ENCODE measurements at regions not wholly inside any gene's neighbourhood (a gene's known extent, or its start where the extent isn't known, plus 50 kb on each side); places are given as distances from the start of the nearest gene placed in this dataset.

GRCh38 chr4:132767901-132768300 lies 381.2 kb upstream of the PCDH10 start:
- H3K9ac ChIP-seq (ENCODE audit: insufficient read depth in 1 of 2, low read length in 2 of 2), result no peak overlapping the region
- no peaks in the 10 kb centered on the region for H3K9me3 ChIP-seq (ENCODE audit: control insufficient read depth in 4 of 4, insufficient read depth in 3 of 4, low read length in 3 of 4)
- 77 to 89% methylated on average over 1 of the region's 1 CpG for WGBS, 2 donors
- no peaks in the 10 kb centered on the region for H3K4me1 ChIP-seq (ENCODE audit: control insufficient read depth in 5 of 5, insufficient read depth in 5 of 5, low read length in 5 of 5)
- no peak for ATAC-seq (ENCODE audit: insufficient read depth, low FRiP score)
- no peak overlapping the region for H3K4me3 ChIP-seq
- no peak overlapping the region for H3K27ac ChIP-seq (ENCODE audit: low read depth in 1 of 2, low read length in 1 of 2)
- H3K36me3 ChIP-seq (ENCODE audit: control insufficient read depth in 4 of 4, insufficient read depth in 4 of 4, low read length in 4 of 4), result no peaks in the 10 kb centered on the region
- DNase-seq, result no peak
- no peaks in the 10 kb centered on the region for H3K27me3 ChIP-seq (ENCODE audit: control insufficient read depth in 3 of 3, insufficient read depth in 3 of 3, low read length in 2 of 3)
- no peak for TF ChIP-seq CTCF (IDR thresholded peaks at IDR 0.05; ENCODE audit: control extremely low read depth, extremely low read depth)

- no peak for TF ChIP-seq CTCF (IDR thresholded peaks at IDR 0.05; ENCODE audit: control extremely low read depth, extremely low read depth)
- Histone ChIP-seq H3K9me3 (ENCODE audit: control insufficient read depth in 4 of 4, insufficient read depth in 3 of 4, low read length in 3 of 4) (no peaks in the 10 kb centered on the region), H3K36me3 (ENCODE audit: control insufficient read depth in 4 of 4, insufficient read depth in 4 of 4, low read length in 4 of 4) (no peaks in the 10 kb centered on the region), H3K4me1 (ENCODE audit: control insufficient read depth in 5 of 5, insufficient read depth in 5 of 5, low read length in 5 of 5) (no peaks in the 10 kb centered on the region), H3K4me3 (no peak overlapping the region), H3K27ac (ENCODE audit: low read depth in 1 of 2, low read length in 1 of 2) (no peak overlapping the region), H3K27me3 (ENCODE audit: control insufficient read depth in 3 of 3, insufficient read depth in 3 of 3, low read length in 2 of 3) (no peaks in the 10 kb centered on the region), H3K9ac (ENCODE audit: insufficient read depth in 1 of 2, low read length in 2 of 2) (no peak overlapping the region)
- no peak for ATAC-seq (ENCODE audit: insufficient read depth, low FRiP score)
- WGBS, 2 donors, result 51 to 78% methylated on average over 2 of the region's 2 CpGs
- no peak for DNase-seq
These were observed 378.3 kb upstream of the PCDH10 start for GRCh38 chr4:132770776-132771175.

GRCh38 chr4:132792310-132792709 lies 356.8 kb upstream of the PCDH10 start:
- Histone ChIP-seq H3K36me3 (ENCODE audit: control insufficient read depth in 4 of 4, insufficient read depth in 4 of 4, low read length in 4 of 4) (no peaks in the 10 kb centered on the region), H3K9ac (ENCODE audit: insufficient read depth in 1 of 2, low read length in 2 of 2) (no peak overlapping the region), H3K27me3 (ENCODE audit: control insufficient read depth in 3 of 3, insufficient read depth in 3 of 3, low read length in 2 of 3) (no peaks in the 10 kb centered on the region), H3K4me1 (ENCODE audit: control insufficient read depth in 5 of 5, insufficient read depth in 5 of 5, low read length in 5 of 5) (no peaks in the 10 kb centered on the region), H3K9me3 (ENCODE audit: control insufficient read depth in 4 of 4, insufficient read depth in 3 of 4, low read length in 3 of 4) (no peaks in the 10 kb centered on the region), H3K4me3 (no peak overlapping the region), H3K27ac (ENCODE audit: low read depth in 1 of 2, low read length in 1 of 2) (no peak overlapping the region)
- no peak for ATAC-seq (ENCODE audit: insufficient read depth, low FRiP score)
- DNase-seq, result no peak
- no peak for TF ChIP-seq CTCF (IDR thresholded peaks at IDR 0.05; ENCODE audit: control extremely low read depth, extremely low read depth)

- H3K4me3 ChIP-seq, result no peak overlapping the region
- ATAC-seq (ENCODE audit: insufficient read depth, low FRiP score), result no peak
- H3K27ac ChIP-seq (ENCODE audit: low read depth in 1 of 2, low read length in 1 of 2), result no peak overlapping the region
- DNase-seq, result no peak
- H3K36me3 ChIP-seq (ENCODE audit: control insufficient read depth in 4 of 4, insufficient read depth in 4 of 4, low read length in 4 of 4), result no peaks in the 10 kb centered on the region
- no peak for TF ChIP-seq CTCF (IDR thresholded peaks at IDR 0.05; ENCODE audit: control extremely low read depth, extremely low read depth)
- no peaks in the 10 kb centered on the region for H3K9me3 ChIP-seq (ENCODE audit: control insufficient read depth in 4 of 4, insufficient read depth in 3 of 4, low read length in 3 of 4)
- no peaks in the 10 kb centered on the region for H3K4me1 ChIP-seq (ENCODE audit: control insufficient read depth in 5 of 5, insufficient read depth in 5 of 5, low read length in 5 of 5)
- no peaks in the 10 kb centered on the region for H3K27me3 ChIP-seq (ENCODE audit: control insufficient read depth in 3 of 3, insufficient read depth in 3 of 3, low read length in 2 of 3)
- 73 to 77% methylated on average over 1 of the region's 1 CpG for WGBS, 2 donors
- H3K9ac ChIP-seq (ENCODE audit: insufficient read depth in 1 of 2, low read length in 2 of 2), result no peak overlapping the region
These were observed 351.2 kb upstream of the PCDH10 start for GRCh38 chr4:132797856-132798255.
